Suprapubic skin (tissue), 4 donors: ENCODE measurements at regions not wholly inside any gene's neighbourhood (a gene's known extent, or its start where the extent isn't known, plus 50 kb on each side); places are given as distances from the start of the nearest gene placed in this dataset.

Experiments used
- DNase-seq, 2 donors: peaks; one replicate each; pipeline ENCODE4 v3.0.0-alpha.2; 2019; ENCODE audit warnings: low spot score in 2 of 2
- H3K27ac ChIP-seq: fragments of 200-600 bp; sonication (generic); one replicate; pipeline ENCODE4 v1.5.1; 2019
- H3K27me3 ChIP-seq: fragments of 200-600 bp; sonication (generic); one replicate; pipeline ENCODE4 v1.5.1; 2019
- H3K36me3 ChIP-seq: fragments of 200-600 bp; sonication (generic); one replicate; pipeline ENCODE4 v1.5.1; 2019
- H3K4me1 ChIP-seq: fragments of 200-600 bp; sonication (generic); one replicate; pipeline ENCODE4 v1.5.1; 2019
- H3K4me3 ChIP-seq: fragments of 200-600 bp; sonication (generic); one replicate; pipeline ENCODE4 v1.5.1; 2019; ENCODE audit warnings: mild to moderate bottlenecking
- H3K9me3 ChIP-seq: fragments of 200-600 bp; sonication (generic); one replicate; pipeline ENCODE4 v1.5.1; 2019
- EP300 ChIP-seq: sonication (generic); formaldehyde crosslinking; IDR thresholded peaks from one replicate; pipeline ENCODE4 v1.6.1; 2017; ENCODE audit warnings: antibody characterized with exemption
- POLR2A ChIP-seq, 2 donors: fragments of 450-650 bp; IDR thresholded peaks; one replicate each; pipeline ENCODE4 v1.6.1; 2017; ENCODE audit warnings: antibody characterized with exemption in 2 of 2, mild to moderate bottlenecking in 2 of 2, moderate library complexity in 2 of 2
- POLR2AphosphoS5 ChIP-seq, 3 donors: sonication (generic); formaldehyde crosslinking; IDR thresholded peaks; one replicate each; pipeline ENCODE4 v1.6.1; 2017; ENCODE audit warnings: antibody characterized with exemption in 3 of 3
- WGBS: methylation state at CpG from one replicate; pipeline ENCODE4 v1.1.5; 2018; 5-methylcytosine and 5-hydroxymethylcytosine counted together
- TF ChIP-seq, protein P1 (sequence below), 2 donors: fragments of 200-600 bp in 1 of 2; fragments of 450-650 bp in 1 of 2; sonication (generic) in 1 of 2; IDR thresholded peaks; one replicate each; pipeline ENCODE4 v1.5.1; 2016 to 2019; ENCODE audit warnings: antibody characterized with exemption in 2 of 2, mild to moderate bottlenecking in 1 of 2, moderate library complexity in 1 of 2

DNA sequence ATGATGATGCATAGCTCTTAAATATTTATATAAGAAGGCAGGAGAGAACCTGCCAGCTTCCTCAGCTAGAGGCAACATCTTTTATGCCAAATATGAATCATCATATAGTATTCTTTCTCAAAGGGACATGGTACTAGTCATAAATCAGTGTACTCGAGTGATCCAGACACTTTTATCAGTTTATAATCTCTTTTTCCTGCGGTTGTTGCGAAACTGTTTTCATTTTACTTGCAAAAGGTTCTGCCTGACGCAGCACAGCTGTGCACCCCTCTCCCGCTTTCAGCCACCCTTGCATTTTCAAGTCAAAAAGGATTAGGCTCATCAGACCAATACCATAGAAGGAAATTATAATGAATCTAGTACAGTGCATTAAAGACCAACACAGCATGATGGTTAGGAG, 332.3 kb upstream of the PRKCQ start:
- Histone ChIP-seq H3K36me3 (no peaks in the 10 kb centered on the region), H3K27me3 (peaks cover 33% of the 10 kb centered on the region), H3K27ac (no peak overlapping the region), H3K4me1 (peaks cover 3% of the 10 kb centered on the region), H3K9me3 (no peaks in the 10 kb centered on the region), H3K4me3 (no peak overlapping the region)
- WGBS: 20% methylated on average over 5 of the region's 5 CpGs
- DNase-seq: no peak
- TF ChIP-seq EP300 (no peak), POLR2A (IDR thresholded peaks at IDR 0.05) (no peak), POLR2AphosphoS5 (IDR thresholded peaks at IDR 0.05) (no peak)
- TF ChIP-seq, protein P1, sequence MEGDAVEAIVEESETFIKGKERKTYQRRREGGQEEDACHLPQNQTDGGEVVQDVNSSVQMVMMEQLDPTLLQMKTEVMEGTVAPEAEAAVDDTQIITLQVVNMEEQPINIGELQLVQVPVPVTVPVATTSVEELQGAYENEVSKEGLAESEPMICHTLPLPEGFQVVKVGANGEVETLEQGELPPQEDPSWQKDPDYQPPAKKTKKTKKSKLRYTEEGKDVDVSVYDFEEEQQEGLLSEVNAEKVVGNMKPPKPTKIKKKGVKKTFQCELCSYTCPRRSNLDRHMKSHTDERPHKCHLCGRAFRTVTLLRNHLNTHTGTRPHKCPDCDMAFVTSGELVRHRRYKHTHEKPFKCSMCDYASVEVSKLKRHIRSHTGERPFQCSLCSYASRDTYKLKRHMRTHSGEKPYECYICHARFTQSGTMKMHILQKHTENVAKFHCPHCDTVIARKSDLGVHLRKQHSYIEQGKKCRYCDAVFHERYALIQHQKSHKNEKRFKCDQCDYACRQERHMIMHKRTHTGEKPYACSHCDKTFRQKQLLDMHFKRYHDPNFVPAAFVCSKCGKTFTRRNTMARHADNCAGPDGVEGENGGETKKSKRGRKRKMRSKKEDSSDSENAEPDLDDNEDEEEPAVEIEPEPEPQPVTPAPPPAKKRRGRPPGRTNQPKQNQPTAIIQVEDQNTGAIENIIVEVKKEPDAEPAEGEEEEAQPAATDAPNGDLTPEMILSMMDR (IDR thresholded peaks at IDR 0.05): no peak

DNA sequence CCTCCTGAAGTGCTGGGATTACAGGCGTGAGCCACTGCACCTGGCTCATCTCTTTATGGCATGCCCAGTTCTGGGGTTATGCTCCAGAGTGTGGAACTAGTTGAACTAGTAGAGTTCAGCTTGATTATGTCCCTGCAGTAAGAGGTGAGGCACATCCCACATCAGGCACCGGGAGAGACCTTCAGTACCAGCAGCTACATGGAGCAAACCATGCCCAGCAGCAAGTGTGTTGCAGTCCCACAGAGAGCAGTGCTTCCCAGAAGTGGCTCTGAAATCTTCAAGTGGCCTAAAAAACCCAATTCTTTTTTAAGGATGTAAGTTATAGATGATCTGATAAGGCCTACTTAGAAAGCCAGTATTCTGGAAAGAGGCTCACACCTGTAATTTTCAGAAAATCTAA, 331.9 kb upstream of the PRKCQ start:
- no peak for DNase-seq
- WGBS: 53% methylated on average over 2 of the region's 2 CpGs
- Histone ChIP-seq H3K27ac (no peak overlapping the region), H3K4me1 (peaks cover 3% of the 10 kb centered on the region), H3K36me3 (no peaks in the 10 kb centered on the region), H3K9me3 (no peaks in the 10 kb centered on the region), H3K4me3 (no peak overlapping the region), H3K27me3 (peaks cover 33% of the 10 kb centered on the region)
- no peak for TF ChIP-seq EP300
- TF ChIP-seq, protein P1 (IDR thresholded peaks at IDR 0.05): no peak
- TF ChIP-seq POLR2AphosphoS5 (IDR thresholded peaks at IDR 0.05): no peak

DNA sequence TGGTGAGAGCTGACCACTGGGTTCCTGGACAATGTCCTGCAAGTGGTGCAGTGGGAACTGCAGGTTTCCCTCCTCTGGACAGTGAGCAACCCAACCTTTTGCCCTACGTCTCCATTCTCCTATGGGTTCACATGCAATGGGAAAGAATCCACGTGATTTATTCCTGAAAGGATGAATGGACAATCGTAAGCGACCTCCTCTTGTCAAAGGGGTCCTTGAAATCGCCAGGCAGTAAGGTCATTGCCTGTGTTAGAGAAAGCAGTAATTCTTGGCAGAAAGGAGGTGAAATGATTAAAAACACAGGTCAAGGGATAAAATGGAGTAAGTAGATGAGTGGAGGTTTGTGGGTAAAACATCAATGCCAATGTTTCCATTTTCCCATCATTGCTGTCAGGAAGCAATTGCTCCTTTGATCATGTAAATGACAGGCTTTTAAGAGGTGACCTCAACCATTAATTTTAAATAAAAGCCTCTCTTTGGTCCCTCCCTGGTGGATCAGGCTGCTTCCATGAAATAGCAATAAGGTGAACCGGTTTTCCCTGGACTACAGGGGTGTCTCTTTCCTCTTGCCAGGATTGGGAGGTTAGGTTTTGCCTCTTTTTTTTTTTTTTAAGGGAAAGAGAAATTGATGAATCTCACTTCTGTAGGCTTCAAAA, 330.0 kb upstream of the PRKCQ start:
- TF ChIP-seq POLR2A (IDR thresholded peaks at IDR 0.05): no peak
- TF ChIP-seq EP300: no peak
- TF ChIP-seq, protein P1 (IDR thresholded peaks at IDR 0.05): no peak
- TF ChIP-seq POLR2AphosphoS5 (IDR thresholded peaks at IDR 0.05): no peak
- DNase-seq: no peak
- Histone ChIP-seq H3K27ac (no peak overlapping the region), H3K4me1 (peaks cover 3% of the 10 kb centered on the region), H3K4me3 (no peak overlapping the region), H3K27me3 (peaks cover 21% of the 10 kb centered on the region), H3K36me3 (no peaks in the 10 kb centered on the region), H3K9me3 (no peaks in the 10 kb centered on the region)
- 85% methylated on average over 6 of the region's 6 CpGs for WGBS

DNA sequence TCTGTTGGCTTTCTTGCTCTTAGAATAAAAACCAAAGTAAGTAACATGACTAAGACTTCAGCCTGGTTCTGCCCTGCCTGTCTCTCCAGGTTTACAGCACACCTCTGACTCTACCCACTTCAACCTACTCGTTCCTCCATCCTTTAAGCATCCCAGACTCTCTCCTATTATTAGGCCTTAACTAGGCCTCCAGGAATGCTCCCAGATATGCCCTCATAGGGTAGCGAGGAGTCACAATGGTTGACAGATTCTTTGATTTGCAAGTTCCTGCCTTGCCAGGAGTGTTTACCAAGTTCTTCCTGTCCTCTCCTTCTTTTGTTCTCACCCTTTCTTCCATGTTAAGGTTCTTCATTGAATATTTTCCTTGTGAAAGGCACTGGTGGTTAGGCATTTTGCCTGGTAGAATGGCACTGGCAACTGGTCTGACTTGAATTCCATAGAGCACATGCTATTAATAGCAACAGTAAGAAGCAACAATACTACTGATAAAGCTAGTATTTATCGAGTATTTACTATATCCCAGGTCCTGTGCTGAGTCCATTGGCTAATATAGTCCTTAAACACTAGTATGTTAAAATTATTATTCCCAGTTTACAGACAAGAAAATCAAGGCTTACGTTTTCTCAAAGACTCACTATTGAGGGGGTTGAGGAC, 327.9 kb upstream of the PRKCQ start:
- Histone ChIP-seq H3K4me1 (peaks cover 3% of the 10 kb centered on the region), H3K9me3 (peaks cover 7% of the 10 kb centered on the region), H3K36me3 (no peaks in the 10 kb centered on the region), H3K4me3 (no peak overlapping the region), H3K27ac (no peak overlapping the region), H3K27me3 (peaks cover 10% of the 10 kb centered on the region)
- TF ChIP-seq, protein P1 (IDR thresholded peaks at IDR 0.05): no peak
- TF ChIP-seq POLR2A (IDR thresholded peaks at IDR 0.05) (no peak), POLR2AphosphoS5 (IDR thresholded peaks at IDR 0.05) (no peak), EP300 (no peak)
- 75% methylated on average over 4 of the region's 4 CpGs for WGBS
- DNase-seq: no peak

DNA sequence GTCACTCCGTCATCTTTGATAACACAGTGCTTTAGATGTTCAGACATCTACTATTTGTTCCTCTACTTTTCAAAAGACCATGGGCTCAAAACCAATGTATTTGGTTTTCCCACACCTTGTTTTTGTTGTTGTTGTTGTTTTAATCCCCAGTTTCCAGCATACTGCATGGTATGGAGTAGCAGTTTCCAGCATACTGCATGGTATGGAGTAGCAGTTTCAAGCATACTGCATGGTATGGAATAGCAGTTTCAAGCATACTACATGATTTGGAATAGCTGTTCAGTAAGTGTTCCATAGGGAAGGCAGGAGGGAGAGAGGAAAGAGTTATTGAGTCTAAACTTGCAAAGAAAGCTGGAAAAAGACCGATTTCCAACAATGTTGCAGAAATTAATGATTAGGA, 314.3 kb upstream of the PRKCQ start:
- 91% methylated on average over 2 of the region's 2 CpGs for WGBS
- no peak for TF ChIP-seq EP300
- TF ChIP-seq POLR2AphosphoS5 (IDR thresholded peaks at IDR 0.05): no peak
- TF ChIP-seq POLR2A (IDR thresholded peaks at IDR 0.05): no peak
- TF ChIP-seq, protein P1 (IDR thresholded peaks at IDR 0.05): no peak
- no peaks in the 10 kb centered on the region for H3K4me1 ChIP-seq
- H3K27ac ChIP-seq: no peak overlapping the region
- no peak overlapping the region for H3K4me3 ChIP-seq
- peaks cover 3% of the 10 kb centered on the region for H3K27me3 ChIP-seq
- no peak for DNase-seq
- no peaks in the 10 kb centered on the region for H3K36me3 ChIP-seq
- no peaks in the 10 kb centered on the region for H3K9me3 ChIP-seq
